Stomach smooth muscle (tissue), 2 donors: ENCODE measurements at regions not wholly inside any gene's neighbourhood (a gene's known extent, or its start where the extent isn't known, plus 50 kb on each side); places are given as distances from the start of the nearest gene placed in this dataset.

Experiments
- H3K27ac ChIP-seq: one replicate; pipeline ENCODE4 v1.7.0; 2013; ENCODE audit warnings: mild to moderate bottlenecking, low read length, inconsistent platforms
- H3K27me3 ChIP-seq, 2 donors: one replicate each; pipeline ENCODE4 v1.7.0; 2013; ENCODE audit warnings: low read length in 2 of 2; ENCODE audit not compliant: insufficient read depth in 2 of 2, control insufficient read depth in 1 of 2
- H3K36me3 ChIP-seq, 2 donors: one replicate each; pipeline ENCODE4 v1.7.0; 2013; ENCODE audit warnings: low read length in 2 of 2; ENCODE audit not compliant: control insufficient read depth in 2 of 2, insufficient read depth in 2 of 2
- H3K4me1 ChIP-seq: one replicate; pipeline ENCODE4 v1.7.0; 2013; ENCODE audit warnings: low read length; ENCODE audit not compliant: control insufficient read depth, insufficient read depth
- H3K4me3 ChIP-seq, 2 donors: one replicate each; pipeline ENCODE4 v1.7.0; 2013; ENCODE audit warnings: low read length in 2 of 2
- H3K9ac ChIP-seq, 2 donors: one replicate each; pipeline ENCODE4 v1.7.0; 2013; ENCODE audit warnings: low read length in 2 of 2, mild to moderate bottlenecking in 1 of 2
- H3K9me3 ChIP-seq, 2 donors: one replicate each; pipeline ENCODE4 v1.7.0; 2013; ENCODE audit warnings: low read length in 2 of 2; ENCODE audit not compliant: control insufficient read depth in 2 of 2
- donor health status: healthy.
- donor health status: Pancreatic carcinoma.

DNA sequence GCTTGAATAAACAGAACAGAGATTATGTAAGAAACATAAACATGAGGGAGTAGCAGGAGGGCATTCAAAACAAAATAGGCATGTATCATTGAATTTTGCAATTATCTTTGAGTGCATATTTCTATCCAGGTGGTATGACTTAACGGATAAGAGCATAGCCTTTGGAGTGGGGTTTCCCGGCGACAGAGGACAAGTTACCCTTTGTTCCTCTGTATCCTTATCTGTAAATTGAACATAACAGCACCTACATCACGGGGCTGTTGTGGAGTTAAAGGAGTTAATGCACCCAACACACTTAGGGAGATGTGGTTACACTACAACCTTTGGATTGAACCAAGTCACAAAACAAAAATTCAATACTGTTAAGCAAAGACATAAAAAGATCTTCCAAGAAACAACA lies 314.6 kb upstream of the KIF2A start:
- Histone ChIP-seq H3K27me3 (no peaks in the 10 kb centered on the region), H3K27ac (no peak overlapping the region), H3K4me3 (no peak overlapping the region), H3K9me3 (peaks cover 0 to 3% of the 10 kb centered on the region in 2 donors), H3K4me1 (no peaks in the 10 kb centered on the region), H3K36me3 (no peaks in the 10 kb centered on the region), H3K9ac (no peak overlapping the region)

DNA sequence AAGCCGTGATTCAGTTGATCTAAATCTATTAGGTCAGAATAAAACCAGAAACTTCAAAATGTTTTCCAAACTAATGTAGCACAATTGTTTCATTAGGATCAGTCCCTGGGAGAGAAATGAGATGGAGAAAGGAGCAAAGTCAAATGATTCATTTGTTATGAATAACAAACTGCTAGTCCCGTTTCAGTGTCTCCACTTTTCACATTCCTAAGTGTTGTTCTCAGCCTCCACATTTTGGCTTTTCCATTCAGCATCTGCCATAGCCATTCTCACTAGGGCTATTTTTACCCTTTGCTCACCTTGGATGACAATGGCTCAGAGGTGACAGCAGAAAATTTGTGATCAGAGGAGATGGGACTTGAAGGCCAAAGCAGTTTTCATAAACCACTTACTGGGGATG lies 314.1 kb upstream of the KIF2A start:
- no peaks in the 10 kb centered on the region for H3K4me1 ChIP-seq
- H3K36me3 ChIP-seq: no peaks in the 10 kb centered on the region
- H3K9ac ChIP-seq: no peak overlapping the region
- H3K9me3 ChIP-seq: peaks cover 0 to 3% of the 10 kb centered on the region in 2 donors
- H3K27ac ChIP-seq: no peak overlapping the region
- H3K27me3 ChIP-seq: no peaks in the 10 kb centered on the region
- no peak overlapping the region for H3K4me3 ChIP-seq

- no peak overlapping the region for H3K27ac ChIP-seq
- no peaks in the 10 kb centered on the region for H3K9me3 ChIP-seq
- no peaks in the 10 kb centered on the region for H3K4me1 ChIP-seq
- H3K27me3 ChIP-seq: no peaks in the 10 kb centered on the region
- H3K4me3 ChIP-seq: no peak overlapping the region
- no peak overlapping the region for H3K9ac ChIP-seq
- no peaks in the 10 kb centered on the region for H3K36me3 ChIP-seq
These were observed 312.6 kb upstream of the KIF2A start for GRCh38 chr5:61993295-61993927.

- no peaks in the 10 kb centered on the region for H3K9me3 ChIP-seq
- no peak overlapping the region for H3K9ac ChIP-seq
- H3K4me3 ChIP-seq: no peak overlapping the region
- no peak overlapping the region for H3K27ac ChIP-seq
- no peaks in the 10 kb centered on the region for H3K36me3 ChIP-seq
- no peaks in the 10 kb centered on the region for H3K27me3 ChIP-seq
- no peaks in the 10 kb centered on the region for H3K4me1 ChIP-seq
These were observed 311.8 kb upstream of the KIF2A start for GRCh38 chr5:61994171-61994570.

- H3K4me3 ChIP-seq: no peak overlapping the region
- no peak overlapping the region for H3K9ac ChIP-seq
- H3K9me3 ChIP-seq: no peaks in the 10 kb centered on the region
- no peaks in the 10 kb centered on the region for H3K27me3 ChIP-seq
- no peak overlapping the region for H3K27ac ChIP-seq
- H3K4me1 ChIP-seq: no peaks in the 10 kb centered on the region
- H3K36me3 ChIP-seq: no peaks in the 10 kb centered on the region
These were observed 310.5 kb upstream of the KIF2A start for GRCh38 chr5:61995486-61995885.

- H3K27ac ChIP-seq: no peak overlapping the region
- H3K4me3 ChIP-seq: no peak overlapping the region
- H3K9ac ChIP-seq: no peak overlapping the region
- no peaks in the 10 kb centered on the region for H3K9me3 ChIP-seq
- no peaks in the 10 kb centered on the region for H3K4me1 ChIP-seq
- no peaks in the 10 kb centered on the region for H3K27me3 ChIP-seq
- H3K36me3 ChIP-seq: no peaks in the 10 kb centered on the region
These were observed 306.6 kb upstream of the KIF2A start for GRCh38 chr5:61999371-61999770.

GRCh38 chr5:62000646-62001045 lies 305.4 kb upstream of the KIF2A start:
- no peaks in the 10 kb centered on the region for H3K27me3 ChIP-seq
- no peaks in the 10 kb centered on the region for H3K4me1 ChIP-seq
- H3K9ac ChIP-seq: no peak overlapping the region
- no peak overlapping the region for H3K4me3 ChIP-seq
- H3K27ac ChIP-seq: no peak overlapping the region
- no peaks in the 10 kb centered on the region for H3K9me3 ChIP-seq
- H3K36me3 ChIP-seq: no peaks in the 10 kb centered on the region

DNA sequence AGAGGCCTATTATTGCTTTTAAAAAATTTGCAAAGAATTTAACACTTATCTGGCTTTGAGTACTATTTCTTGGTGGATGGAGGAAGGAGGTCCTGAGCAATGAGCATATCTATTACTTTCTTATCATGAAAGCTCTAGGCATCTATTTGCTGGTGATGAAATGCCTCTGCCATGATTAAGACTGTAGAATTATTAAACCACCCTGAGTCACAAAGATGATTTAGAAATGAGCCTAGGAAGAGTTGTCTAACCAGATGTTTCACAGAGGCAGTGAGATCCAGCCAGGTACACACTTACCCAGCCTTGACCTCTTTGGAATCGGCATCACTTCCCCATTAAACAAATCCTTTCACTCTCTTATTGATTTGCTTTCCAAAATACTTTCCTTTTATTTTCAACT lies 304.4 kb upstream of the KIF2A start:
- Histone ChIP-seq H3K27me3 (no peaks in the 10 kb centered on the region), H3K27ac (no peak overlapping the region), H3K9me3 (no peaks in the 10 kb centered on the region), H3K4me3 (no peak overlapping the region), H3K36me3 (no peaks in the 10 kb centered on the region), H3K9ac (no peak overlapping the region), H3K4me1 (no peaks in the 10 kb centered on the region)

DNA sequence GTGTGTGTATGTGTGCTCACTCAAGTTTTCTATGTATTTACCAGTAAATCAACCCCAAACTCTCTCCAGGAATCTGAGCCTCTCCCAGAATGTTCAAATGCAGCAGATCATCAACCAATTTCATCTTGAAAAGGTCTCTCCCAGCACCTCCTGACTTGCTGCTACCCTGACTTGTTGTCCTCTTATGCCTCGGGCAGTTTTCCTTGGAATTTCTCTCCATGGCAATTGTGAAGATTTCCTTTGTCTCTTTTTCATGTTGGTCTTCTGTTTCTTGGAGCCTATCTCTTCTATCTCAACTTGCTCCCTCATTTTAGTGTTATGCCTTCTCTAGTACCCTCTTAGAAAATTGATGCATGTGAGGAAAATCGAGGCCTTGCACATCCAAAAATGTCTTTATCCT lies 303.6 kb upstream of the KIF2A start:
- H3K27me3 ChIP-seq: no peaks in the 10 kb centered on the region
- H3K27ac ChIP-seq: no peak overlapping the region

GRCh38 chr5:62005551-62005950 lies 300.5 kb upstream of the KIF2A start:
- no peak overlapping the region for H3K4me3 ChIP-seq
- H3K27me3 ChIP-seq: no peaks in the 10 kb centered on the region
- H3K4me1 ChIP-seq: no peaks in the 10 kb centered on the region
- no peak overlapping the region for H3K9ac ChIP-seq
- no peaks in the 10 kb centered on the region for H3K36me3 ChIP-seq
- H3K9me3 ChIP-seq: no peaks in the 10 kb centered on the region
- H3K27ac ChIP-seq: no peak overlapping the region

More for the DNA sequence above, 303.6 kb upstream of the KIF2A start:
- H3K4me3 ChIP-seq: no peak overlapping the region
- H3K9ac ChIP-seq: no peak overlapping the region
- H3K36me3 ChIP-seq: no peaks in the 10 kb centered on the region
- H3K9me3 ChIP-seq: no peaks in the 10 kb centered on the region
- H3K4me1 ChIP-seq: no peaks in the 10 kb centered on the region

DNA sequence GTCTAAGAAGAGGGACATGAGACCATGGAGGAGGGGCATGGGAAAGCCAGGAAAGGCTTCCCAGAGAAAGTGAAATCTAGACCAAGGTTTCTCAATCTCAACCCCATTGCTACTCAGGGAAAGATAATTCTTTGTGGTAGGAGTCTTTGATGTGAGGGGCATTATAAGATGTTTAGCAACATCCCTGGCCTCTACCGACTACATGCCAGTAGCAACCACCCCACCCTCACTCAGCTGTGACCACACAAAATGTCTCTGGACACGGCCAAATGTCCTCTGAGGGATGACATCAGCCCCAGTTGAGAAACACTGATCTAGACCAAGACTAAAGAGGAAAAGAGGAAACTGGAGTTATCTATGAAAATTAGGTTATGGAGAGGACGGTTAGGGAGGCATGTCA lies 298.5 kb upstream of the KIF2A start:
- no peaks in the 10 kb centered on the region for H3K27me3 ChIP-seq
- no peak overlapping the region for H3K27ac ChIP-seq
- no peaks in the 10 kb centered on the region for H3K9me3 ChIP-seq
- H3K4me3 ChIP-seq: no peak overlapping the region
- no peaks in the 10 kb centered on the region for H3K36me3 ChIP-seq
- H3K9ac ChIP-seq: no peak overlapping the region
- no peaks in the 10 kb centered on the region for H3K4me1 ChIP-seq
